Skin epidermis (tissue), 12 donors: ENCODE measurements at regions not wholly inside any gene's neighbourhood (a gene's known extent, or its start where the extent isn't known, plus 50 kb on each side); places are given as distances from the start of the nearest gene placed in this dataset.

ENCODE experiments used
- H3K27ac ChIP-seq, 21 experiments: fragments of 200-600 bp; sonication (generic) in 11 of 21; one replicate each; pipeline ENCODE4 v1.5.0; 2020; ENCODE audit warnings: mild to moderate bottlenecking in 3 of 21, inconsistent platforms in 2 of 21, moderate library complexity in 2 of 21
- H3K4me3 ChIP-seq, 7 experiments: fragments of 200-600 bp; sonication (generic) in 2 of 7; one replicate each; pipeline ENCODE4 v1.5.0; 2020; ENCODE audit warnings: inconsistent platforms in 2 of 7, mild to moderate bottlenecking in 2 of 7, moderate library complexity in 1 of 7

DNA sequence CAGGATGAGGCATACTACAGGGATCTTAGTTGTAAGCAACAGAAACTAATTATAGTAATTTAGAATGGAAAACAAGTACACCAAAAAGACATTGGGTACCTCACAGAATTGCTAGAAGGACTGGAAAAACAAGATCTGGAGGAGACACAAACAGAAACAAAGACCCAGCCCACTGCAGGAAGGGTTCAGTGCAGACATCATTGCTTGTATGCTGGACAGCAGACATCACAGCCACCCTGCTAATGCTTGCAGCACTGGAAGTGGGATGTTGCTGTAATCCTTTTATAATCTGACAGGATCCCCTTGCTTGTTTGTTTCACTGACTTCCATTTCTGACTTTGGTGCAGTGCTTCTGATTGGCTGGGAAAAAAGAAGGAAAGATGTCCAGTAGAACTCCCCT lies 111.4 kb upstream of the ZNF678 start:
- H3K4me3 ChIP-seq, result no peak overlapping the region
- no peak overlapping the region for H3K27ac ChIP-seq

DNA sequence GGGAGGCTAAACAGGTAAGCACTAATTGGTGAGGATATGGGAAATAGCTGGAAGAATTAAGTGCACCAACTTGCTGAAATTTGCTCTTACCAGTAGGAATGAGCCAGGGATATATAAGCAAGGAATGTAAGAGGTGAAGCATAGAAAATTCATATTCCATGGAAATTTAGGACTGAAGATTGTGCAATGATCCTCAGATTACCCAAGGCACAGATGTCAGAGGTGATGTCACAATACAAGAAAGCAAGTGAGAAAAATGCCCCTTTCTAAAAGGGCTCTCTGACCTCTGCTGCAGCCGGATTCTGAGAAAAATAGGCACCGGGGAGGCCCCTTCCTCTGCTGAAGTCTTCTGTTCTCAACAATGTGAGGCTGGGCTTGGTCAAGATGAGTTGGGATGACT lies 112.3 kb upstream of the ZNF678 start:
- Histone ChIP-seq H3K27ac (no peak overlapping the region), H3K4me3 (no peak overlapping the region)

DNA sequence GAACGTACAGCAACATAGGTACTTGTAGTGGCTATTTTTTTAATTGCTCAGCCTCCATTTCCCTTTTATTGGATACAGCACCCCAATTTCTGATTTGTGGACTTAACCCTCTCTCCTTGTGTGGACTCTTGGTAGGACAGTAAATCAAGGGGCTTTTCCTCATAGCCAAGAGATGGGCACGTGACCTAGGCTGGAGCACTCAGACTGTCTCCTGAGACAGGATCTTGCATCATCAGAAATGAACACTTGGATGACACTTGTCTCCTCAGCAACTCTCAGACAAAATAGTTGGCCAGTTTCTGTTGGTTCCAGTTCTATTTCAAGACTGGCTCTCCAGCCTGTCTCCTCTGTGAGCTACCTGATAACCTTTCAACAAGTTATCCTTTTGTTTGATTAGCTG lies 112.9 kb upstream of the ZNF678 start:
- Histone ChIP-seq H3K4me3 (no peak overlapping the region), H3K27ac (no peak overlapping the region)

DNA sequence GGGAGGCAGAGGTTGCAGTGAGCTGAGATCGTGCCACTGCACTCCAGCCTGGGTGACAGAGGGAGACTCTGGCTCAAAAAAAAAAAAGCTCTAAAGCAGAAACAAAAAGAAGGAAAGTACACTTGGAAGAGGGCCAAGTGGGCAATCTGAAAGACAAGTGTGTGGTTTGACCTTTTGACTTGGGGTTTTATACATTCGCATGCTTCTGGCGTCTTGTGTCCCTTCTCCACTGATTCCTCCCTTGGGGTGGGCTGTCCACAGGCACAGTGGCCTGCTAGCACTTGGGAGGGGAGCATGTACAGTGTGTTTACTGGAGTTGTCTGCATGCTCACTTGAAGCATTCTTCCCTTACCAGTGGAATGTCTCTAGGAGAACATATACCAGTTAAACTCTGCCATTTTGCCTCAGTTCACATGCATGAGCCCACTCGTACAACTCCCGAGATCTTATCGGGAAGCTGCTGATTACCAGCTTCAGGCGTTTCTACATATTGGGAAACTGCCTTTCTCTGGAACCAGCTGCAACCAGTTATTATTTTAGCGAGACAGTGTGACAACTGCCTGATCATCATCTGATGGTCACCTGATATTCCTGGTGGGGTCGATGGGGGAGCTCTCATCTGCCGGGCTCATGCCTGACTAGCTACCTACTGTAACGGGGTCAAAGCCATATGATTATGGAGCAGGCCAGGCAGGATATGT lies 113.5 kb upstream of the ZNF678 start:
- Histone ChIP-seq H3K27ac (no peak overlapping the region), H3K4me3 (no peak overlapping the region)

DNA sequence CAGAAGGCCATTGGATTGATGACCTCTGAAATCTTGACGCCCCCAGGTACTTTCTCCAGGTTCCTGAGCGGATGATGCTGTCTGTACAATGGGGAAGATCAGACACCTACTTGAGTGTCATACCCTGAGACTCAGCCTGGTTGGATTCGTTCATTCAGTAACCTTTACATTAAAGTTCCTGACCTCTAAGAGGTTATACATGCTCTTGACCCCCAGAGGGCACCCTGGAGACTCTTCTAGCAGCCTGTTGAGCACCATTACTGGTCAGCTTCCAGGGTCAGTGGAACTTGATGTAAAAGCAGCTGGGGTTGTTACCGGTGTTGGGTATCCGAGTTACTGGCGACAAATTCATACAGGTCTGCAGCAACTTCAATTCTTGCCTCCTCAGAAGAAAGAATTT lies 114.3 kb upstream of the ZNF678 start:
- H3K27ac ChIP-seq, result no peak overlapping the region
- no peak overlapping the region for H3K4me3 ChIP-seq

DNA sequence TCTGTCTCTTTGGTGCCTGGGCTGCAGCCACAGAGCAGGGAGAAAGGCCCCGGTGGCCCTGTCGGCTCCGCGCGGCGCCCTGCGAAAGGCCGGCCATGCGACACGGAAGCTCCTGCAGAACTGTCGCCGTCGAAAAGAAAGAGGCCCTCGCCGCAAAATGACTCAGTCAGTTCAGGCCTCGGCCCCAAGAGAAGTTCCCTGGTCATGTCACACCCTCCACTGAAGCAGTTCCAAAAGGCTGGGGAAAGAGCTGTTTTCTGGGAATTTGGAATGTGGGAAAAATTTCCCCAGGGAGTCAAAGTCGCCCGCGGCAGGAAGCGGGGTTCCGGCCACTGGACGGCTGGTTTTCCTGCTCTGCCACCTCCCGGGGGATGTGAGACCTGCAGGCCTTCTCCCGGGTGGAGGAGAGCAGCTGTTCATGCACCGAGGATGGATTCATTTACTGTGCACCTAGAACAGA lies 115.8 kb upstream of the ZNF678 start:
- H3K27ac ChIP-seq, result peak overlapping the region in 1 of 21 experiments; percentile 3
- no peak overlapping the region for H3K4me3 ChIP-seq

DNA sequence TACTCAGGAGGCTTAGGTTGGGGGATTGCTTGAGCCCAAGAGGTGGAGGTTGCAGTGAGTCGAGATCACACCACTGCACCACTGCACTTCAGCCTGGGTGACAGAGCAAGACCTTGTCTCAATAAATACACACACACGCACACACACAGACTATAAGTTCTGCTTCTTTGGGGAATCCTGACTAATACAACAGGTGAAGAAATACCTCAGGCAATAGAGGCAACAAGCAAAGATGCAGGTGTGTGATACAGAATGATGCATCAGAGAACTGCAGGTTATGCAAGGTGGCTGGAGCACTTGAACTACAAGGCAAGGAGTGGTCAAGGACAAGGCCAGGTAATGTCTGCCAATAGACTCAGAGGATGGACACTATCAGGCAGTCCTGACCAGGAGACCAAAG lies 117.6 kb upstream of the ZNF678 start:
- H3K27ac ChIP-seq, result no peak overlapping the region
- no peak overlapping the region for H3K4me3 ChIP-seq

DNA sequence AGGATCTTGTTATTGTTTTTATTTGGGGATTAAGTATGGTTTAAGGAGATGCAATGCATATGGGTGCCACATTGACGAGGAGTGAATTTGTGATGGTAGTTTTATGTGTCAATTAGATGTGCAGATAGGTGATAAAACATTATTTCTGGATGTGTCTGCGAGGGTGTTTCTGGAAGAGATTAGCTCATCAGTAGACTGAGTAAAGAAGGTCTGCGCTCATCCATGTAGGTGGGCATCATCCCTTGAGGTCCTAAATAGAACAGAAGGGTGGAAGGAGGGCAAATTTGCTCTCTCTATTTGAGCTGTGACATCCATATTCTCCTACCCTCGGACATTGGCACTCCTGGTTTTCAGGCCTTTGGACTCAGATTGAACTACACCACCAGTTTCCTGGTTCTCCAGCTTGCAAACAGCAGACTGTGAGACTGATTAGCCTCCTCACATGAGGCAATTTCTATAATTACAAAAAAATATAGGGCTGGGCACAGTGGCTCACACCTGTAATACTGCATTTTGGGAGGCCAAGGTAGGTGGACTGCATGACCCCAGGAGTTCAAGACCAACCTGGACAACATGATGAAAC lies 118.2 kb upstream of the ZNF678 start:
- H3K27ac ChIP-seq, result no peak overlapping the region
- H3K4me3 ChIP-seq, result no peak overlapping the region

DNA sequence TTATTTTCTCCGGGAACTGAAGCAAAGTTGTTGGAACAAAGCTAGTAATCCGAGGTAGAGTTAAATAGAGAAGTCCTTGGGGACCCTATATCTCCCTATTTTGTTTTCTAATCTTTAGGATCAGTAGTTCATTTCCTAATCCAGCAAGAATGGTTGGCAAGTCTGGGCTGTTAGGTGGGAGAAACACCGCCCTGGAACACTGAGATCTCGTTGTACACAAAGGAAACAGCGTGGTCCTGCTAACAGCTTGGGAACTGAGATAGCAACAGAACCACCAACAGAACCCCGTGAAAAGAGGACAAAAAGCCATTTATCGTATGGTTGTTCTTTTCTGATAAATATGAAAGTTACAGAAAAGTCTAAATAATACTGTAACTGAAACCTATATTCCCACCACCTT lies 121.9 kb upstream of the CDC42BPA start:
- Histone ChIP-seq H3K27ac (peak overlapping the region in 1 of 21 experiments; percentile 42), H3K4me3 (no peak overlapping the region)

DNA sequence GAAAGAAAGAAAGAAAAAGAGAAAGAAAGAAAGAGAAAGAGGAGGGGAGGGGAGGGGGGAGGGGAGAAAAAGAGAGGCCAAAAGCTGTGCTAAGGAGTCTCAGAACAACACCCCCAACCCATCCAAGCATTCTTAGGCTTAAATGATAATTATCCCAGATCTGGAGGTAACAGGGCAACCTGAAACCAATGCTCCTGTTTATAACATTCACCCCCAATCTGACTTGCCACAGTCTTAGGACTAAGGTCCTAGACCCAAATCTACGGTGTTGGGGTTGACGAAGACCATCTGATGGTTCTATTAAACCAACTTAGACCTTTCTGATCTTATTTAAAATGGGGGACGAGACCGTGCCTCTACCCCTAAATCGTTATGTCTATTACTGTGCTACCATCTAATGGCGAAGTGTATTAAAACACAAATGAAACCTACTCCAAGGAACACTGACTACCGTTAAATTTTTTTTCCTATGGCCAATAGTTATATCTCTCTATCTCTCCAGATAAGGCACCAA lies 119.3 kb upstream of the CDC42BPA start:
- Histone ChIP-seq H3K4me3 (no peak overlapping the region), H3K27ac (no peak overlapping the region)

DNA sequence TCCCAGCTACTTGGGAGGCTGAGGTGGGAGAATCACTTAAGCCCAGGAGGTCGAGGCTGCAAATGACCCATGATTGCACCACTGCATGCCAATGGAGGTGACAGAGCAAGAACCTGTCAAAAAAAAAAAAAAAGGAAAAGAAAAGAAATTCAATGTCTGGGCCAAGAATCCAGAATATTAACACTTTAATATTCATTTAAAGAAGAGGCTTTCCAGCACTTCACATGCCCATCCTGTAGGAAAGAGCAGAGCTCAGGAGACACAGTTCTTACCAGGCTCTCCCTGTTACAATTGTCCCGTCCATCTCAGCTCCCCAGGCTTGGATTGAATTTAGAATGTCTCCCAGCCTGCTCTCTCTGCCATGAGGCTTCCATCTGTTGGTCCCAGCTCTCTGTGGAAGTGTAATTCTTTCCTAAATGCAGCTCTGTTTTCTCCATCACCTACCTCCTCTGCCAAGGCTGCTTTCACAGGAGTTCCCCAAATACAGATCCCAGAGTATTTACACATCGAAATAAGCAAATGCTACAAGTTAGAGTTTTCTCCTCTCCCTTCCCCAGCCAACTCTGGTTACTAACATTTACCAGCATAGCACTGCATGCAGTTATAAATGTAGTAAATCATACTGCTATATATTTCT lies 116.6 kb upstream of the CDC42BPA start:
- H3K27ac ChIP-seq, result no peak overlapping the region

DNA sequence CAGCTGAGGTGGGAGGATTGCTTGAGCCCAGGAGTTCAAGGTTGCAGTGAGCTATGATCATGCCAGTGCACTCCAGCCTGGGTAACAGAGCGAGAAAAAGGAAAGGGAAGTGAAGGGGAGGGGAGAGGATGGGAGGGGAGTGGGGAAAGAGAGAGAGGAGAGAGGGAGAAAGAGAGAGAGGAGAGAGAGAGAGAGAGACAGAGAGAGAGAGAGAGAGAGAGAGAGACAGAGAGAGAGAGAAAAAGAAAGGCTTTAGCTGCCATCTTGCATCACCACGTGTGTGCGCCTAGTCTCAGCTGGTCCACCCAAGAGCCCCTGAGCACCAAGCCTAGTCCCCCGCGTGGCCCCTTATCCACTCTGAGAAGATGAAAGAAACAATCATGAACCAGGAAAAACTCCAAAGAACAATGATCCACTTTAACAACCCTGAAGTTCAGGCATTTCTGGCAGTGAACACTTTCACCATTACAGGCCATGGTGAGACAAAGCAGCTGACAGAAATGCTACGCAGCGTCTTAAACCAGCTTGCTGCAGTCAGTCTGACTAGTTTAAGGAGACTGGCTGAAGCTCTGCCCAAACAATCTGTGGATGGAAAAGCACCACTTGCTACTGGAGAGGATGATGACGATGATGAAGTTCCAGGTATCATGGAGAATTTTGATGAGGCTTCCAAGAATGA lies 115.5 kb upstream of the CDC42BPA start:
- H3K4me3 ChIP-seq, result no peak overlapping the region
- H3K27ac ChIP-seq, result no peak overlapping the region

More for the DNA sequence above, 116.6 kb upstream of the CDC42BPA start:
- no peak overlapping the region for H3K4me3 ChIP-seq

DNA sequence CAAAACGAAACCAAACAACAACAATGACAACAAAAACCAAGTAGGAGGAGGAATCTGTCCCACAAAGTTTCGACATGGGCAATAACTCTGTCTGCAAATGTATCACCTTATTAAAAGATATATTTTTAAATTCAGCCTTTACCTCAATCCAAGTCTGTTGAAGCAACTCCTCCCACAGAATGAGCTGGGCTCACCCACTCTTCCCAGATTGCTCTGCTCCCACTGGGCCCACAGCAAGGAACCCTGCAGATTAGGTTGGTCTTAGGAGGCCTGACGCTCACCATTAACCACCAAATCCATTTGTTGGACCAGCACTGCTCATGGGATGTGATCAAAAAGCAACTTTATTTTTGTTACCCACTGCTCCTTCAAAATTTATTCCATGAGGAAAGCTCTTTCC lies 114.7 kb upstream of the CDC42BPA start:
- no peak overlapping the region for H3K4me3 ChIP-seq

DNA sequence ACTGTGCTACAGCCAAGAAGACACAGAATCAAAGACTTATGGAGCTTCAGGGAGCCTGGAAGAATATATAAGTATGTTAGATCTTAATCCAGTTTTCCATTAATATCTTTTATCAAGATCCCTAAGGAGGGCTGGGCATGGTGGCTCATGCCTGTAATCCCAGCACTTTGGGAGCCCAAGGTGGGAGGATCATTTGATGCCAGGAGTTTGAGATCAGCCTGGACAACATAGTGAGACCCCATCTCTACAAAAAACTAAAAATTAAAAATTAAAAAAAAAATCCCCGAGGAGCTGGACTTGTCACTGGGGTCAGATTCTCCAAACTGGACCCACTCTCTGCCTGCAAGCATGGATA lies 113.9 kb upstream of the CDC42BPA start:
- Histone ChIP-seq H3K4me3 (no peak overlapping the region), H3K27ac (peak overlapping the region in 2 of 21 experiments; percentile 65 to 68)

More for the DNA sequence above, 114.7 kb upstream of the CDC42BPA start:
- H3K27ac ChIP-seq, result no peak overlapping the region

DNA sequence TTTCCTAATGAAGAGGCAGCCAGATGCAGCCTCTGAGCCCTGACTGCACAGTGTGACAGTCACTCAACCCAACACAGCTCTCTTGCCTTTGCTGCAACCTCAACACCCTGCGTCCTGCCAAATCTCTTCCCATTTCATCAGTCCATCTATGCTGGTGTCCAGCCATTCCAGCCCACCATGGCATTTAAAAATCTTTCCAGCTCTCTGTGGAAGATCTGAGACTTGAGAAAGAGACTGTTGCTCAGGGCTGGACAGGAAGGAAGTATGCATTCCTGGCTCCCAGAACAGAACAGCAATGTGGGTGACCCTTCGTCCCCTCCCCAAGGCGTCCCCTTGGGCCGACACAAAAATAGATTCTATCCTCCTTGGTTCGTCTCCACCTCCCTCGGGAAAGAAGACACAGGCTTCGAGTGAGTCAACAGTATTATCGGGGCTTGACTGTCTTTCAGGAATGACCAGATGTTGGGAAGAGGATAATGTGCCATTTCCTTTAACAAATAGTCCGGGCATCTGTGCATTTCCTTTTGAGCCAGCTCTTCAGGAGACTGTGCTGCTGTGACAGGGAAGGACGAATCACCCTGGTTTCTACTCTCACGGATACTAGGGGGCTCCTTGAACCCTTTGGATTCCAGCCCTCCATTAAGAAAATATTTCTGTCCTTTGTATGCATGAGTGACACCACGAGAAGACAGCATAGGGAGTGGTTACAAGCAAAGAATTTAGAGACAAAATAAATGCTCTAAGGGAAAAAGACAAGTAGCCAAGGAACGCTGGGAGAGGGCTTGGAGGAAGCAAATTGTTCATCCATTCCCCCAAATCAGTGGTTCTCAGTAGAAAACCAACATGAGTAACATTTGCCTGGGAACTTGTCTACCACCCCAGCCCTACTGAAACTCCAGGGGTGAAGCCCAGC lies 111.4 kb upstream of the CDC42BPA start:
- H3K27ac ChIP-seq, result peak overlapping the region in 11 of 21 experiments; percentile 9 to 65 (median 31)
- H3K4me3 ChIP-seq, result no peak overlapping the region

DNA sequence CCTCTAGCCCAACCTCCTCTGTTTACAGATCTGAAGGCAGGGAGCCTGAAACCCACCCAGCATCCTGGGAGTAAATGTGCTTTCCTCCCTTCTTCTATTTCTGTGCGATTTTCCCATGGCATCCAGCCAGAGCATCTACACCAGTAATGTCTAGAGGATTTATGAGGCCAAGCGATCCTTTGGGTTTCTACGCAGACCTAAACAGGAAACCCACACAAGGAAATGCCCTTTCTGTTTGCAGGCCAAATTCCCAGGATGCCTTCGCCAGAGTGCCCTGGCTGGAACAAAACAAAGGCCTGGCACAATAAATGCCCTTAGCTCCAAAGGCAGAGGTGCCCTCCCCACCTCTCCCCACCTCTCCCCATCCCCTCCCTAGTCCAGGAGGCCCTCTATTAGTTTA lies 110.5 kb upstream of the CDC42BPA start:
- peak overlapping the region in 7 of 21 experiments; percentile 9 to 65 (median 45) for H3K27ac ChIP-seq
- H3K4me3 ChIP-seq, result no peak overlapping the region

DNA sequence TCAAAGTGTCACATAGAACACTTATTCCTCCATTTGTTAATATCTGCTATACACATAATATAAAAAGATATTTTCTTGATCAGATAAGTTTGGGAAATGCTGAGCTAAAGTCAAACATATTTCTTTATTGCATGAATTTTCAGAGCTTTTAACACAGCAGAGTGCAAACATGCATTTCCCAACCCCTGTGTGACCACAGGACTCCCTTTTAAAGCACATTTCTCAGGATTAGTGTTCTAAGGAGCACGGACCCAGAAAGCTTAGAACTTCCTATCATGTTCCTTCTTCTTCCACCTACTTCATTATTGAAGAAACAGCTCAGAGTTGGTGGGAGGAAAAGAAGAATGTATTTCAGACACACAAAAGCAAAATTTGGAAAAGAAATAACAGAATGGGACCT lies 109.1 kb upstream of the CDC42BPA start:
- no peak overlapping the region for H3K4me3 ChIP-seq
- H3K27ac ChIP-seq, result no peak overlapping the region

DNA sequence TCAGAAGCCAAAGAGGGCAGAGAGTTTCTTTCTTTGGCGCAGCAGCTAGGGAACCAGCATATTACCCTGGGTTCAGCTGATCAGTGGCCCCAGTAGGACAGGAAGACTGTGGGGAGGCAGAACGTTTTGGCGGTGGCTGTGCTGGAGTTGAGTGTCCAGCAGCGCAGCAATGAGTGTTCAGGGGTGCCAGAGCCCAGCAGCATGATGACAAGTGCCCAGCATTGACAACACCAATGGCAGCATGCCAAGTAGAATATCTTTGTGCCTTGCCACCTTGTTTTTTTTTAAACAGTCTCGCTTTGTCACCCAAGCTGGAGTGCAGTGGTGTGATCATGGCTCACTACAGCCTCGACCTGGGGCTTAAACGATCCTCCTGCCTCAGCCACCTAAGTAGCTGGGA lies 106.7 kb upstream of the CDC42BPA start:
- no peak overlapping the region for H3K4me3 ChIP-seq
- H3K27ac ChIP-seq, result no peak overlapping the region

DNA sequence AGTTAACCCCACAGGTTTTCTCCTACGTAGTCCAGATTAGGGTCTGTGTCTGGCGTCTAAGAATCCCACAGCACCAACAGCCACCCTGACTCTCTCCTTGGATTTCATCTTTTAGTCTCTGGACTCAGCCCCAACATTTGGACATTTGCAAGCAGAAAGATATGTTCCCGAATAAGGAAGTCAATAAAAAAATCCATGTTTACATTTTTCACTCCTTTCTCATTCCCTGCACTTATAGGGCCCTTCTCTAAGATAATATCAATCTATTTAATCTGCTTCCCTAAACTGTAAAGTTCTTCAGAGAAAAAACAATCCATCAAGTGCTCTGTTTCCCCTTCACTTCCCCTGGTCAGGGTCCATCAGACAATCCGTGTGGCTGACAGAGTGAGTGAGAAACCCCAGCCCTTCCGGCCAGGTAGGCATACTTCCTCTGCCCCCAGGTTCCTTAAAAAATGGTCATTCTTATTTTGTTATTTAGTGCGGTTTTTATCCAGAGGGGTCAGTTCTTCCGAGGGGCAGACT lies 105.9 kb upstream of the CDC42BPA start:
- Histone ChIP-seq H3K4me3 (no peak overlapping the region), H3K27ac (no peak overlapping the region)
